ENCODE measurements at regions not wholly inside any gene's neighbourhood (a gene's known extent, or its start where the extent isn't known, plus 50 kb on each side); places are given as distances from the start of the nearest gene placed in this dataset.

GRCh38 chr2:172342611-172343010 lies 84.8 kb upstream of the ITGA6 start:
- DNase-seq (no peak), ATAC-seq (no peak)
- WGBS, 3 donors: 89 to 92% (median 90%) methylated on average over 3 of the region's 3 CpGs
- Histone ChIP-seq H3K9me3 (peaks cover 4% of the 10 kb centered on the region), H3K36me3 (ENCODE audit: insufficient read depth in 1 of 2, low read depth in 1 of 2) (no peaks in the 10 kb centered on the region), H3K27ac (no peak overlapping the region), H3K27me3 (ENCODE audit: insufficient read depth in 3 of 3, low read length in 2 of 3) (no peaks in the 10 kb centered on the region), H3K4me1 (peaks cover 18% of the 10 kb centered on the region), H3K4me3 (no peak overlapping the region)
- intact Hi-C loops (cut with DNase I): no loop called here
- TF ChIP-seq CTCF (IDR thresholded peaks at IDR 0.05): no peak

- Histone ChIP-seq H3K27me3 (ENCODE audit: insufficient read depth in 3 of 3, low read length in 2 of 3) (no peaks in the 10 kb centered on the region), H3K4me1 (peaks cover 18% of the 10 kb centered on the region), H3K36me3 (ENCODE audit: insufficient read depth in 1 of 2, low read depth in 1 of 2) (no peaks in the 10 kb centered on the region), H3K4me3 (no peak overlapping the region), H3K9me3 (peaks cover 4% of the 10 kb centered on the region), H3K27ac (no peak overlapping the region)
- intact Hi-C loops (cut with DNase I): no loop called here
- no peak for ATAC-seq
- no peak for DNase-seq
- no peak for TF ChIP-seq CTCF (IDR thresholded peaks at IDR 0.05)
- WGBS, 3 donors: 94 to 98% (median 94%) methylated on average over 2 of the region's 2 CpGs
Measured at GRCh38 chr2:172344159-172344558, 83.2 kb upstream of the ITGA6 start.

DNA sequence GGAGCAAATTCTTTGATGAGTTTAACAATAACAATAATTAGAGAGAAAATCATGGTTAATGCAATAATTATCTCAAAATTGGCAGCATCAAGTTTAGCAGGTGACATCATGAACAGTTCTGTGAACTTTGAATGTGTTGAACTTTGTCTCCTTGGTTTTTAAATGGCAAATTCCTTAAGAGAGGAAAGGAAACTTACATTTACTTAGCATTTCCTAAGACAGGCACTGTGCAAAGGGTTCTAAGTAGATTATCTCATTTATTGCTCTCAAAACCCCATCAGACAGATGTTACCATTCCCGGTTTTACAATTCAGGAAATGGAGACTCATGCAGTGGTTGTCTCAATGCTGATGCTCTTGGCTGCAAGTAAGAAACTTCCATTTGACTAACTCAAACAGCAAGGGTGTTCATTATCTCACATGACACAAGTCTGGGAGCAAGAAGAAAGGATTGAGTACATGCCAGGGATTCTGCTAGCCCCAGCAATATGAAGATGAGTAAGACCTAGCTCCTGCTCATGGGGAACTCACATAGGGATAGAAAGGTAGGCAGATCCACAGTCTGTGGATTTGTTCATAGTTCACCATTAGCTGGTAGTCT lies 81.3 kb upstream of the ITGA6 start:
- no peak overlapping the region for H3K27ac ChIP-seq
- H3K4me3 ChIP-seq: no peak overlapping the region
- 67 to 82% (median 76%) methylated on average over 1 of the region's 1 CpG for WGBS, 3 donors
- DNase-seq: no peak
- H3K36me3 ChIP-seq (ENCODE audit: insufficient read depth in 1 of 2, low read depth in 1 of 2): no peaks in the 10 kb centered on the region
- no peak for TF ChIP-seq CTCF (IDR thresholded peaks at IDR 0.05)
- H3K4me1 ChIP-seq: peaks cover 5% of the 10 kb centered on the region
- no peaks in the 10 kb centered on the region for H3K27me3 ChIP-seq (ENCODE audit: insufficient read depth in 3 of 3, low read length in 2 of 3)
- peaks cover 4% of the 10 kb centered on the region for H3K9me3 ChIP-seq
- ATAC-seq: no peak
- intact Hi-C loops (cut with DNase I): no loop called here

DNA sequence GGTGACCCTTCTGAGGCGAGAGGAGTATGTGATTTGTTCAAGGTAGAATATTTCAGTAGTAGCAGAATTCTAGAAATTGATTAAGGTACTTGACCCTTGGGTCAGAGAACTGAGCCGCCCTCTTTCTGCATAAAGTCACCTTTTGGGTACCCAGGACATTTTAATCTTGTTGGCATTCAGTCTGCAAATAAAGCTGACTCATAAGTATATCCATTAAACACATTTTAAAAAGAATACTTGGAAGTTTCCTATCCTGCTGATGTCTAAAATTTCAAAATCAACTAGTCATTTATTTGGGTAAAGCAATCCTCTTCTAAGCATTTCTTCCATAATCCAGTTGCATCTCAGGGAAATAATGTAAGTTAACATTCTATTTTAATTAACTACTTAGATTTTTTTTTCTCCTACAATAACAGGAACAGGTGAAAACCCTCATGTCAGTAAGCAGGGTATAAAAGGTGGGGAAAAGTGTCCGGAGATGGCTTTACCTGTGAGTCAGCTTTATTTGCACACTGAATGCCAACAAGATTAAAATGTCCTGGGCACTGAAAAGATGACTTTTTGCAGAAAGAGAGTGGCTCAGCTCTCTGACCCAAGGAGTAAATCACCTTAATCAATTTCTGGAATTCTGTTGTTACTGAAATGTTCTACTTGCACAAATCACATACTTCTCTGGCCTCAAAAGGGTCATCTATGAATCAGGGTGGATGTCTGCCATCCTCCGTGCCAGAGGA lies 78.7 kb upstream of the ITGA6 start:
- DNase-seq (no peak), ATAC-seq (no peak)
- 62 to 67% (median 62%) methylated on average over 4 of the region's 4 CpGs for WGBS, 3 donors
- Histone ChIP-seq H3K27me3 (ENCODE audit: insufficient read depth in 3 of 3, low read length in 2 of 3) (no peaks in the 10 kb centered on the region), H3K27ac (no peak overlapping the region), H3K9me3 (peaks cover 4% of the 10 kb centered on the region), H3K4me1 (peaks cover 8% of the 10 kb centered on the region), H3K4me3 (no peak overlapping the region), H3K36me3 (ENCODE audit: insufficient read depth in 1 of 2, low read depth in 1 of 2) (no peaks in the 10 kb centered on the region)
- TF ChIP-seq CTCF (IDR thresholded peaks at IDR 0.05): no peak
- intact Hi-C loops (cut with DNase I): no loop called here
